ENCODE measurements at regions not wholly inside any gene's neighbourhood (a gene's known extent, or its start where the extent isn't known, plus 50 kb on each side); places are given as distances from the start of the nearest gene placed in this dataset.

DNA sequence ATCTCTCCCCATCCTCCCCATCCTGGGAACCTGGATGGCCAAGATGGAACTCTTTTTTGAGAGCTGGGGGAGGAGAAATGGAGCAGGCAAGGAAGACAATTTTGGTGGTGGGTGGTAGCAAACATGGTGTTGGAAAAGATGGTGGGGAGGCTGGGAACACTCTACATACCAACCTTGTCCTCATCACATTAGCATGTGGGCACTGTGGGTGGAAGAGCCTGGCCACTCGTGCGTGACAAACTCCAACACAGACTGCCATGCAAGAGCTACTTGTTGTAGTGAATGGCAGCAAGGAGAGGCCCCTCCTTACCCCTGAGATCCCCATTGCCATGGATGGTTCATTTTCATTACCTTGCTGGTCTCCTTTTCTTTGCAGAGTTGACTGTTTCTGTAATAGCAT is 262.6 kb downstream of the RPLP1 start:
- no peak for DNase-seq (ENCODE audit: low read depth)

DNA sequence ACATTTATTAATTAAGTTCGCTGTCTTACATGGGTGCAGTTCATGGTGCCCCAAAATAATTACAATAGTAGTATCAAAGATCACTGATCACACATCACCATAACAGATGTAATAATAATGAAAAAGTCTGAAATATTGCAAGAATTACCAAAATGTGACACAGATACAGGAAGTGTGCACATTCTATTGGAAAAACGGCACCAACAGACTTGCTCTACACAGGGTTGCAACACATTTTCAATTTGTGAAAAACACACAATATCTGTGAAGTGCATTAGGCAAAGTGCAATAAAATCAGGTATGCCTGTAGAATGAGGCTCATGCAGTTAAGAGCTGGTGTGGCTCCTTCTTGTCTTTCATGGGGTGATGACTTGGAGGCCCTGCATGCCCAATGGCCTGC is 265.8 kb downstream of the RPLP1 start:
- no peak for DNase-seq (ENCODE audit: low read depth)

DNA sequence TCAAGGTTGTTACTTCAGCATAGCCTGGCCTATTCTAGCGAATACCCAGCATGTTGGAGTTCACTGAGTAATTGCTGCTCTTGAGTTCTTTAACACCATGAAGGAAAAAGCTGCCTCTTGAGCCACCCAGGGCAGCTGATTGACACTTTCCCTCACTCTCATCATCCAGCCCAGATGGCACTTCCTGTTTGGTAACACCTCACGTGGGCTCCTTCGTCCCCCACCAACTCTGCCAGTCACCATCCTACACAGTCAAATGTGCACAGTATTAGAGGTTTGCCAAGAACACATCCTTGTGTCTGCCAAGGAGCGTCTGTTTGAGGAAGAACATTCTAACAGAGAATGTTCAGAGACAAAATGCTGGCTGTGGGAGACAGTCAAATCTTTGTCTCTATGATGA is 266.3 kb downstream of the RPLP1 start:
- DNase-seq (ENCODE audit: low read depth) = no peak

DNA sequence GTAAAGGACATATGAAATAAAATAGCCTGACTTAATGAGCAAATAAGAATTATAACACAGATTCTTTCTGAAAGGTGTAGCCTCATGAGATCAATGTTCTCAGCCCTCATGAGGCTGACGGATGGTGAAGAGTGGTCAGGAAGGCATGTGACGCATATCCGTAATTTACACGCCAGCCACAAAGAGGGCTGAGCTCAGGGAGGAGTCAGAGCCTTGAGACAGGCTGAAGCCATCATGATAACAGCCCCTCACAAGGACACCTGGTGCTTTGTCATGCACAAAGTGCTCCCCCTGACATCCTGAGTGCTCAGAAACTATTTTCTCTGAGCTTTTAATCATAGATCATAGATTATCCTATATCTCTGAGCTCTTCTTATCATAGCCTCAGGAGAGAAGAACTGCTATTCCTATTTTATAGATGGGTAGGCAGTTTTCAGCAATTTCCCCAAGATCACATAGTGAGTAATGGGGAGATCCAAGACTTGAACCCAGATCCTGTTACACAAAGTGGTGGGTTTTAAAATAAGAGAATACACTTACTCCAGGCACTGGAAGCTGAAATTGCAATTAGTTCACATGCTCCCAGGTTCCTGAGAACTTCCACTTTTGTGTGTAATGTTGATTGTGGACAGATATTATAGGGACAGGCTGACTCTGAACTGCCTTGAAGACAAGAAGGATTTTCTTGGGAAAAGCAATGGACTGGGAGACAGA is 267.1 kb downstream of the RPLP1 start:
- peak; percentile 54 for DNase-seq (ENCODE audit: low read depth)

DNA sequence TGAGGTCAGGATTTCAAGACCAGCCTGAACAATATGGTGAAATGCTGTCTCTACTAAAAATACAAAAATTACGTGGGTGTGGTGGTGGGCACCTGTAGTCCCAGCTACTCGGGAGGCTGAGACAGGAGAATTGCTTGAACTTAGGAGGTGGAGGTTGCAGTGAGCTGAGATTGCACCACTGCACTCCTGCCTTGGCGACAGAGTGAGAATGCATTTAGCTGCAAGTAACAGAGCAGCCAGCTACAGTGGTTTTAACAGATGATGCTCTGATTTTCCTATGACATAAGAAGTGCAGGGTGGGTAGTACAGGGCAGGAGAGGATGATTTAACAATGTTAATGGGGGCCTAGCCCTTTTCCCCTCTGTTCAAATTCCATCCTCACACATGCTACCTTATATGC is 267.9 kb downstream of the RPLP1 start:
- no peak for DNase-seq (ENCODE audit: low read depth)

DNA sequence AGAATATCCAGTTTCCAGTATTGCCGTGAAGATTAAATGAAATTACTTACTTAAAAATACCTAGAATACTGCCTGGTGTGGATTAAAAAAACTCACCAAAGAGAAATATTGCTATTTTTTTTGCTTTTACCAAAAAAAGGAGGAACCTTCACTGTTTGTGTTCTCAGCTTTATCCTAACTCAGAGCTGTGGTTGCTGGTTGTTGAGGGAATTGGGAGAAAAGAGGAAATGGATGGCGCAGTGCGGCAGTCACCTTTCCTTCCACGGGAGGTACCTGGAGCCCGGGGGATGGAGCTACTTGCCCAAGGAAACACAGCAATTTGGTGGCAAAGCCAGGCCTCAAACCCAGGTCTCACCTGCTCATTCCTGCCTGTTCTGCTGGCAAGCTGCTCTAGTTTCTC is 270.3 kb downstream of the RPLP1 start:
- no peak for DNase-seq (ENCODE audit: low read depth)

DNA sequence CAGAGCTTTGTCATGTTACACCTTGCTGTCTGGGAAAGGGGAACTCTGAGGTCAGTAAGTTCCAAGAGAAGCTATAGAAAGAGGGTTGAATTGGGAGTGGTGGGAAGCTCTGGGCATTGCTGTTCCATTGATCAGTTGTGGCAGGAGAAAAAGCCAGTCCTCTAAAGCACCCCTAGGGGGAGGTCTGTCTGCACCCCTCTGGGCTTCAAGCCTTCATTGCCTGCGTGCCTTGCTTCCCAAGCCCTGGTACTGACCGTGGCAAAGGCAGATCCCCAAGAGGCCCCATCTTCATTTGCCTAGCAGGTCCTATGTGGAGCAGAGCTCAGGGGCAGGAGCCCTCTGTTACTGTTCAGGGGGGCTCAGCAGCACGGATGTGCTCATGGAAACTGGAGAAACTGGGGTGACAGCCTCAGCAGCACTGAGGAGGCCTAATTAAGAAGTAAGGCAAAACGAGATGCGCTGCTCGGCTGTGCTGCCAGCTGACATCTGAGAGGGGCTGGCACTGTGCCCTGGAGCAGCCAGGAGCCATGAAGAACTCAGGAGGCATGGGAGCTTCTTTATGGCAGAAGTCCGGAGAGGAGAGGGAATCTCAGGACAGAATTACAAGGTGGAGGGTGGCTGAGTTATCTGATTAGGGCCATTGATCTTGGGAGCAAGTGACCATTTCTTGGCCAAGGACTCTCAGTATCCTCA is 270.9 kb downstream of the RPLP1 start:
- DNase-seq (ENCODE audit: low read depth) = no peak

DNA sequence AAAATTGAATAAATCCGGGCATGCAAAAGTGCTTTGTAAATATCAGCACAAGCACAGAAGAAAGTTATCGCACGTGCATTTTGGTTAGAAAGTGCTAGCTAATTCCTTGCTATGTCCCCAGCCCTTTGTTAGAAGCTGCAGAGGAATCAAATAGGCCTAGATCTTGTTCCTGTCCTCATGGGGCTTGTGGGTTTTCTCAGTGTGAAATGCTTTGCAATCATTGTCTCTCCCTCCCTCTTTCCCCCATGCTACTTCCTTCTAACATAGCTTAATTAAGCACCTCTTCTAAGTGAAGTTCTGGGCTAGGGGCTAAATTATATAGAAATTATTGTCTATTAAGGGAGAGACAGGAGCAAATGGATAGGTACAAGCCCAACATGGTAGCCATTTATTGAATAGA is 271.7 kb downstream of the RPLP1 start:
- DNase-seq (ENCODE audit: low read depth) = no peak

DNA sequence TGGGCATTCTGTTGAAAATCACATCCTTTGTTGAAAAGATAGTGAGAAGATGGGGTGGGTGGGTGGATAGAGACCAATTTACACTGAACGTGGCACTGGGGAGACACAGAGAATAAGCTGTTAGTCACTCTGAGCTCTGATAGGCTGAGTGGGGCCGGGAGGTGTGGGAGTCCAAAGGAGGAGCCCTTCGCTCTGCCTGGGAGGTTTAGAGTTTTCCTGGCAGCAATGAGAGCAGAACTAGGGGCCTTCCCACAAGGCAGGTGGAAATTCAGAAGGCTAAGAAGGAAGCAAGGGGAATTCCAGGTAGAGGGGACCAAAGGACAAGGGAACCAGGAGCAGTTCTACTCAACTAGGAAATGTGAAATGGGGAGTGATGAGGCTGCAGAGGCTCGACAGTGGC is 272.7 kb downstream of the RPLP1 start:
- DNase-seq (ENCODE audit: low read depth) = no peak

DNA sequence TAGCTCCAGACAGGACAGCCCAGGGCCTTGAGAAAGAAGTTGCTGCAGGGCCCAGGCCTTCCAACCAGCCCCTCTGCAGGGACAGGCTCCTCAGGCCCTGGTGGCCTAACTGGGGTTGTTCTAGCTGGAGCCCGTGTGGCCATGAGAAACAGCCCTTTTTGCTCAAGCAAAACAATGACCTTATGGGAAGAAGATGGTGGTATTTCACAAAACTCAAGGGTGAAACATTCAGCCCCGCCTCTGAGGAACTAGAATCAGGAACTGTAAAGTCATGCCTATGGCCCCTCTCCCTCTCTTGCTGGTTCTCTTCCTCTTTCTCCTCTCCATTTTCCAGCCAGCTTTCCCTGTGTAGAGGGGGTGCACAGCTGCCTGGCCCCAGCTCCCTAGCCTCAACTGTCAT is 273.3 kb downstream of the RPLP1 start:
- DNase-seq (ENCODE audit: low read depth) = no peak

DNA sequence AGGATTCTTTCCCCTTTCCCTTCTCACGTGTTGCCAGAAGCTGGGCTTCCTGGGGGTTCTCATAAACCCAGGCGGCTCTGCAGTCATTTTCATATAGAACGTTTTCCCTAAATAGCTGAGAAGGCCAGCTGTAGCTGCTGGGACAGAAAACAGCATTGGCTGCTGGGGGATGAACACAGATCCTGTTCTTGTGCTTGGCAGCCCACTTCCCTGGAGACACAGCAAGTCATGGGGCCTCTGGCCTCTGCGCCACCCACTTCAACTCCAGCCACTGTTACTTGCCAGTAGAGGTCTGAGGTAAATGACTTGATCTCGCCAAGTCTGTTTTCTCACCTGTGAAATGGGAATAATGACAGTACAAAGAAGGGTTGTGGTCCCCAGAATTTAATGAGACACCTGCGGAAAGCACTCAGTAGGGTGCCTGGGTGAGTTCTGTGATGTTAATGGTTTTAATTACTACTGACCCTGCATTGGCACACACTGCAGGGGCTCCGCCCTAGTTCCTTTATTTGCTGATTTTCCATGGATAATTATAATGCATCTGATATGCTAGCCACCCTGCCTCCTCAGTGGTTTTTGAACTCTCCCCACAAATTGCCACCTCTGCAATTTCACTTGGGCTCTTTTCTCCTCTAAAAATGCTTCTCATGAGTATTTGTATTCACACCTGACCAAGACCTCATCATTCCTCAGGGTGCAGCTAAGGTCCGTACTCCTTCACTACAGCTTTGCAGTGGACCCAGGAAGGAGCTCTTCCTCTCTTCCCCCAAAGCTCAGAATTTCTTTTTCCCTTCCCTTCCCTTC is 274.7 kb downstream of the RPLP1 start:
- DNase-seq (ENCODE audit: low read depth) = no peak

DNA sequence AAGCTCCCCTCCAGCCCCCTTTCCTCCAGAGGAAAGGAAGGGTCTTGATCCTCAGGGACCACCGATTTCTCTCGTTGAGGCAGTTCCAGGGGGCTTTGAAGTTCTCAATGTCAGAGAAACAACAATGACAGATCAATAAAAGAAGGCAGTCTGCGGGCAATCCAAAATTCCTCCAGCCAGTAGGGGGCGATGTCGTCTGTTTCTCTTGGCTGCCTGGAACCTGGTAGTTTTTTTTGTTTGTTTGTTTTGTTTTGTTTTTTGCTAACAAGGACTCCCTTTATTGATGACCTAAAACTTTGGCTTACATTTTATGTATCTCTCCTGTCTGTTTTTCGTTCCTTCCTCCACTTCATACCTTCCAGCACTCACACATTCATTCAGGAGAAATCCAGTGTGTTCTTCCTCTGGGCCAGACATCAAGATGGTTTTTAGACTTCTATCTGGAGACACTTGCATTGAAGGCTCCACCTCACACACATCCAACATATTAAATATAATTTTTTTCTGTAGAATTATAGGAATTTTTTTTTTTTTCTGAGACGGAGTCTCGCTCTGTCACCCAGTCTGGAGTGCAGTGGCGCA is 276.6 kb downstream of the RPLP1 start:
- DNase-seq (ENCODE audit: low read depth) = peak; percentile 63

DNA sequence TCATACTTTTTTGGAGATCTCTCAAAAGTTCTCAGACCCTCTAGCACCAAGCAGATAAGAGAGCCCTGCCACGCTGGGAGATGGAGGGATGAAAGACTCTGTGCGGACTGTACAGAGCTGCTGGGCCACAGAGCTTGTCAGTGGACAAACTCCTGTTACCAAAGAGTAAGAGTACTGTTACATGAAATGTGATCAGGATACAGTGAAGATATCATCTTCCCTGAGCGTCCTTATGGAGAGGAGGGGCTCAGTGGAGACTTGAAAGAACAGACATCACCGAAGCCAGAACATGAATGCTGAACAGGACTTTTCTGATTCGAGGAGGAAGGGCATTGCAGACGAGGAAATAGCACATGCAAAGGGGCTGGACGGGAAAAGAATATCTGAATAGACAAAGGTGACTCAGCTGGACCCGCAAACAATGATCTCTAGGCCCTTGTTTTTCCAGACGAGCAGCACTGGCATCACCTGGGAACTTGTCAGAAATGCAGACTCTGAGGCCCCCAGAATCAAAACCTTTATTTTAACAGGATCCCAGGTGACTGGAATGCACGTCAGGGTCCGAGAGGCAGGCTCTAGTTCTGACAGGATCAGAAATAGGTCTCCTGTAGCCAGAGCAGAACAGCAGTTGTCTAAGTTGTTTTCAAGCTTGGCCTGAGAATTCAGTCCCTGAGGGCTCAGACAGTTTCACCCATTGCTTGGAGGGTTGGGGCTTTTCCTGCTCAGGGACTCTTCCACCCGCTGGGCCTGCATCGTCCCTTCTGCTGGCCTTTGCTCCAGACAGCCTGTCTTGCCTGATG is 277.9 kb downstream of the RPLP1 start:
- DNase-seq (ENCODE audit: low read depth) = no peak

DNA sequence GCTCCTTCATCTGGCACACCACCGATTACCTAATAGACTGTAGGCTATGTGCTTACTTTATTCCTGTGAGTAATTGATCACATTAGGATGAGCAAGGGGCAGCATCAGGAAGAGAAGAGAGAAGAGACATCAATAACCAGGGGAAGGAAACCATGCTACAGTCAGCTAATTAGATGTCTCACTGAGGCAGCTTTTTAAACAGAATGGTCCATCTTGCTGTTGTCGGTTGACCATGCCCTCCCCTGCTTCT is 278.4 kb downstream of the RPLP1 start:
- DNase-seq (ENCODE audit: low read depth) = no peak

DNA sequence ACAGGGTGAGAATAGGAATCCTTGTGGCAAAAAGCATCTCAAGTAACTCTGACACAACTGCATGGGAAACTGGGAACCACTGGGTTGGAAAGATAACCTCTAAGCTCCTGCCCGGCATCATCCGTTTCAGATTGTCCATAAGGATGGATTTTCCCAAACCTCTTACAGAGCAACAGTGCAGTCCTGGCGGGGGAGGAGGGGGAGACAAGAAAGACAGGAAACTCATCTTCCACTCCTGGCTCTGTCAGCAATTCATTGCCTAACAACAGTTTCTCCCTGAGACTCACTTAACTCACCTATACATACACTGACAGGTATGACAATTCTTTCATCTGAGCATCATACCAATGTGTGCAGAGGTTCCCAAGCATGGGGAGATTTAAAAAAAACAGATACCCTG is 279.0 kb downstream of the RPLP1 start:
- DNase-seq (ENCODE audit: low read depth) = no peak

DNA sequence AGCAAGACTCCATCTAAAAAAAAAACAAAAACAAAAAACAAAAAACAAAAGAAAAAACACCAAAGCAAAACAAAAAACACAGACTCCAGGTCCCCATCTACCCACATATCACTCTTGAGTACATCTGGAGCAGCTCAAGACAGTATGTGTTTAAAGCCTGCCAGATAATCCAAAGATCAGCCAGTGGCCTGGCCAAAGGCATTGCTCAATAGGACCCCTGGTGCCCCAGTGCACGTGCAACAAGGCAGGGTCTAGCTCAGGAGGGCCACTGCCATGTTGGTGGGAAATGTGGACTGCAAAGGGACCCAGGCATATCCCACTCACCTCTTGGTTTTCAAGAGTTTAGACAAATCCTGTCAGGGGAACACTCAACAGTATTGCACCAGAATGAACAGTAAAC is 279.5 kb downstream of the RPLP1 start:
- no peak for DNase-seq (ENCODE audit: low read depth)

DNA sequence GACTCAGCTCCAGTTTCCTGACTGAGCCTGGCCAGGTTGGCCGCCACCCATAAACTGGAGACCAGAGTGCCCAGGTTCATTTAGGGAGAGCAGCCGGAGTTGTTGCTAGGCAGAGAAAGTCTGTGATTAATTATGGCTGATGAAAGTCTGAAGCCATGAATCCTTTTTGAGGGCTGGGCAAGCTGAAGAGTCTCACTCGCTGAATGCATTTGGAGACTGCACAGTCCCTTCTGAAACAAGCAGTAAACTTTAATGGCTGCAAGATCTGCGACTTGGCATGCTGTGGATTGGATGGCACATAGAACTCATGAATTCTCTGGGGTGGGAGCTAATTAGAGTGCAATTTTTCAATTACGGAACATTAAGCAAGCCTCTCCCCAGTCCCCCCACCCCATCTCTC is 282.1 kb downstream of the RPLP1 start:
- no peak for DNase-seq (ENCODE audit: low read depth)

DNA sequence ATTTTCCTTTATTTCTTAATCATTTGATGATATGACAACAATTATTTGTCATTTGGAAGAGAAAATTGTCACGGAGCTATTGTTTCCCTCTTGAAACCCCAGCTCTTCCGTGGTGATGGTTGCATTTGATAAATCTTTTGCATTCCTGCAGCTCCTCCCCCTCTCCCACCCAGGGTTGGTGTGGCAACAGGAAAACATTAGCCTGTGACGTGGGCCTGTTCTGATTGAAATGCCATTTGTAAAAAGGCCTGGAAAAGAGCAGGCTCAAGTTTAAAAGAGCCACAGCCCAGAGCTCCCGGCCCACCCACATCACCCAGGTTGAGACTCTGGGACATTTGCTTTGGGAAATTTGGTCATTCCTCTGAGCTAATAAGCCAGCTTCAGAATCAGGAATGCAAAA is 282.5 kb downstream of the RPLP1 start:
- no peak for DNase-seq (ENCODE audit: low read depth)

DNA sequence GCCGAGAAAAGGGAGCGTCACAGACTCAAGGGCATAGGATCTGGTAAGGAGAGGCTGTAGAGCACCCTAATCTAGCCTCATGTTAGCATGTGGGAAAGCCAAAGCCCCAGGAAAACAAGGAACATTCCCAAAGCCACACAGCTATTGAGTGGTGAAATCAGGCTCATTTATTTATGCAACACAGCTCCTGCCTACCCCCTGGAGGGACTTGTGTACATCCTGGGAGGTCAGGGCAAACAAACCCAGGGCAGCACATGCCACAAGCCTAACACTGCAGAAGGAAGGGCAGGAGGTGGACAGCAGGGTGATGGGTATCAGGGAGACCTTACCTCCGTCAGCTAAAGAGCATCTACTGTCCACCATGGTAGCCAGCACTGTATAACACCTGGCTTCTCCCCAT is 283.5 kb downstream of the RPLP1 start:
- DNase-seq (ENCODE audit: low read depth) = no peak

DNA sequence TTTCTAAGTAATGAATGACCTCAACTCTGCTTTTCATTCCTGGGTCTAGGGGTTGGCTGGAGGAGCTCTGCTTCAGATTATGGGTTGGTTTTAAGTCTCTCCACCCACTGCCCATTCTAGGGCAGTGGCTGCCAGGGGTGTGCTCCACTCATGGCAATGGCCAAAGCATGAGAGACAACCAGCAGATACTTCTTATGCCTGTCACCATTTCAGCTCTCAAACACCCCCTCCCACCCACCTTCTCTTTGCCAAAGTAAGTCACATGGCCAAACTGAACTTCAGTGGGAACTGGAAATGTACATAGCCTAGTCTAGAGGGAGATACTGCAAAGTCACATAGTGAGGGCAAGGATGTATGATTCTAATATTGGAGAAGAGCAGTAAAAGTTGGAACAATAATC is 285.3 kb downstream of the RPLP1 start:
- DNase-seq (ENCODE audit: low read depth) = no peak

DNA sequence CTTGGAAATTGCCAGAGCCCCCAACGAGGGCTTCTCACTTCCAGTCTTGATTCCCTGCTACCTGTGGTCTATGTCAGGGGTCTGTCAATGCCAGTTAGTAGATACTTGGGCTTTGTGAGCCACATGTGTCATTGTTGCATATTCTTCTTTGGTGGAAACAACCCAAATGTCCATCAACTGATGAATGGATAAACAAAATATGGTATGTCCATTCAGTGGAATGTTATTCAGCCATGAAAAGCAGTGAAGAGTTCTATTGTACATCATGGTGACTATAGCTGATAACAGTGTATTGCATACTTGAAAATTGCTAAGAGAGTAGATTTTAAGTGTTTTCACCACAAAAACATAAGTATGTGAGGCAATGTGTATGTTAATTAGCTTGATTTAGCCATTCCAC is 288.1 kb downstream of the RPLP1 start:
- no peak for DNase-seq (ENCODE audit: low read depth)

DNA sequence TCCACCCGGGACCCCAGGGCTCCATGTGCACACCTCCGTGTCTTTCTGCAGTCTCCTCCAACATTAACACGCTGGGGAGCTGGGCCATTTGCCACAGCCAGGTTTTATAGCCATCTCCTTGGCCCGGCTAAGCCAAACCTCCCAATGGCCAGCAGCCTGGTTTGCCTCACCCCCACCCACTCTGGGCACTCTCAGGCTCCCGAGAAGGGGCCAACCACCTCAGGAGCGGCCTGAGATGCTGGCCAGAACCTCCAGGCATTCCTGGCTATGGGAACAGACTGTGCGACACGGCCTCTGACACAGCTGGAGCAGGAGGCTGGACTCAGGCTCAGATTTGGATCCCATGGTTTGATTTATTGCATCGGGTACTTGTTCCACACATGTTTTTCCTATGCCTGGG is 289.7 kb downstream of the RPLP1 start:
- no peak for DNase-seq (ENCODE audit: low read depth)

All from activated T-cell treated with anti-CD3 and anti-CD28 coated beads for 24 hours (primary cell).